Muscle layer of colon (tissue), 2 donors: ENCODE measurements at regions not wholly inside any gene's neighbourhood (a gene's known extent, or its start where the extent isn't known, plus 50 kb on each side); places are given as distances from the start of the nearest gene placed in this dataset.
A peak's percentile ranks its signal among the peaks of the same experiment; 100 is the strongest.

Experiments
- H3K27ac ChIP-seq: one replicate; pipeline ENCODE4 v1.7.0; 2013; ENCODE audit warnings: low read depth, mild to moderate bottlenecking, low read length, moderate library complexity
- H3K27me3 ChIP-seq, 2 donors: one replicate each; pipeline ENCODE4 v1.7.0; 2013; ENCODE audit warnings: low read length in 2 of 2, mild to moderate bottlenecking in 2 of 2; ENCODE audit not compliant: insufficient read depth in 2 of 2, control insufficient read depth in 1 of 2
- H3K36me3 ChIP-seq: one replicate; pipeline ENCODE4 v1.7.0; 2013; ENCODE audit warnings: mild to moderate bottlenecking, low read length; ENCODE audit not compliant: insufficient read depth
- H3K4me1 ChIP-seq: one replicate; pipeline ENCODE4 v1.7.0; 2013; ENCODE audit warnings: mild to moderate bottlenecking, low read length; ENCODE audit not compliant: insufficient read depth
- H3K4me3 ChIP-seq, 2 donors: one replicate each; pipeline ENCODE4 v1.7.0; 2013; ENCODE audit warnings: low read length in 2 of 2, low read depth in 1 of 2, mild to moderate bottlenecking in 1 of 2, moderate library complexity in 1 of 2
- H3K9ac ChIP-seq: one replicate; pipeline ENCODE4 v1.7.0; 2013; ENCODE audit warnings: low read length
- H3K9me3 ChIP-seq: one replicate; pipeline ENCODE4 v1.7.0; 2013; ENCODE audit warnings: mild to moderate bottlenecking, low read length
- donor health status: abdominal sarcoma.
- donor health status: Adenocarcinoma of cecum.

DNA sequence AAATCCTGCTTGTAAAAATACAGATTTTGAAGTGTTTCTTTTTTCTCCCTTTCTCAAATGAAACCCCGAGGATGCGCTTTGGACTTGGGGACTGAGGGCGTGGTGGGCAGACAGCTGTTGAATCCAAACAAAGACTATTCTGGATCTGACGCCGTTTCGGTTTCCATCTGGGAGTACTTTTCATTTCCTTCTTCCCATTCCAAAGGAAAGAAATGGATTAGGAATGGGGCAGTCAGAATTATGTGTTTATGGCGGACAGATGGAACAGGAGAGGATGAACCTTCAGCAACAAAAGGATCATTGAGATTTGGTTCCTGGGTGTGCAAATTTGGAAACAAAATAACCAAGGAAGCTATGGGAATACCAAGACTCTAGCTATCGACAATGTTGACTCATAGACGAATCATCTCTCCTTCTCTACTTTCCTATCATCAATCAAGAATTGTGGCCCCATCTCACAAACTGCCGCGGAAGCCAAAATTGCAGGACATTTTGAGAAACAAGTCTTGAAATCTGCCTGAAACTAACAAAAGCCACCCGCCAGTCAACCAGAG is 300.6 kb downstream of the PARP8 start:
- H3K9ac ChIP-seq, result no peak overlapping the region
- H3K36me3 ChIP-seq, result no peaks in the 10 kb centered on the region
- H3K4me3 ChIP-seq, result peak overlapping the region; percentile 23 to 48
- H3K27me3 ChIP-seq, result peaks cover 76 to 82% of the 10 kb centered on the region in 2 donors
- H3K27ac ChIP-seq, result no peak overlapping the region
- peaks cover 44% of the 10 kb centered on the region for H3K4me1 ChIP-seq
- H3K9me3 ChIP-seq, result no peaks in the 10 kb centered on the region

DNA sequence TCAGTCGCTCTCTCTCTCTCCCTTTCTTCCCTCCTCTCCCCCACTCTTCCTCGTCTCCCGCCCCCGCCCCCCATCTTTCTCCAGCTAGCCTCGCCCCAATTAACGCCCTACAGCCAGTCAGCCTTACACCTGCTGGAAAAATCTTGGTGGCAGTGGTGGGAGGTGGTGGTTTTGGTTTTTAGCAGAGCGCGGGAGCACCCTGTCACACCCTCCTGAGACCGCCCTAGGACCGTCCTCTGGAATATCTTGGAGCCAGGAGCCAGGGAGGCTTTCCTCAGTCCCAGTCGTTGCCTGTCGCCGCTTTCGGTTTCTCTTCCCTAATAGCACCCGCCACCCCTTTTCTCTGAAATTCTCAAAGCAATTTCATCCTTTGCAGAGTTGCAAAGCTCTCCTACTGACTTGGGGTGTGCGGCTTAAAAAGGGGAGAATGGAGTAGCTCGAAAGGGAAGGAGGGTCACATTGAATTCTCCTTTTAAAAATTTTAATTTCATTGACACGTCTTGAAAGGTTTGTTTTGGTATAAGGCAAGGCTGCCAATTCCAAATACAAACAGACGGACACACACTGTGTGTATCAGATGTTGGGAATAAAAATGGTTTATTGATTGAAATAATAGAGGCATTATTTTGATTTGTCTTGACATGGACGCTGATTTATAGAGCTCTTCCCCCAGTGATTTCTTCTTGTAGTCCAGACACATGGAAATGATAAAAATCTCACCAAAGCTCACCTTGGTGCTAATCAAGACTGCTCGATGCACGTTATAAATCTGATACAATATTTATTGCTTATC is 301.3 kb downstream of the PARP8 start:
- peaks cover 74 to 78% of the 10 kb centered on the region in 2 donors for H3K27me3 ChIP-seq
- peaks cover 43% of the 10 kb centered on the region for H3K4me1 ChIP-seq
- H3K9me3 ChIP-seq, result no peaks in the 10 kb centered on the region
- peak overlapping the region; percentile 23 to 48 for H3K4me3 ChIP-seq
- no peak overlapping the region for H3K9ac ChIP-seq
- no peak overlapping the region for H3K27ac ChIP-seq
- H3K36me3 ChIP-seq, result no peaks in the 10 kb centered on the region

DNA sequence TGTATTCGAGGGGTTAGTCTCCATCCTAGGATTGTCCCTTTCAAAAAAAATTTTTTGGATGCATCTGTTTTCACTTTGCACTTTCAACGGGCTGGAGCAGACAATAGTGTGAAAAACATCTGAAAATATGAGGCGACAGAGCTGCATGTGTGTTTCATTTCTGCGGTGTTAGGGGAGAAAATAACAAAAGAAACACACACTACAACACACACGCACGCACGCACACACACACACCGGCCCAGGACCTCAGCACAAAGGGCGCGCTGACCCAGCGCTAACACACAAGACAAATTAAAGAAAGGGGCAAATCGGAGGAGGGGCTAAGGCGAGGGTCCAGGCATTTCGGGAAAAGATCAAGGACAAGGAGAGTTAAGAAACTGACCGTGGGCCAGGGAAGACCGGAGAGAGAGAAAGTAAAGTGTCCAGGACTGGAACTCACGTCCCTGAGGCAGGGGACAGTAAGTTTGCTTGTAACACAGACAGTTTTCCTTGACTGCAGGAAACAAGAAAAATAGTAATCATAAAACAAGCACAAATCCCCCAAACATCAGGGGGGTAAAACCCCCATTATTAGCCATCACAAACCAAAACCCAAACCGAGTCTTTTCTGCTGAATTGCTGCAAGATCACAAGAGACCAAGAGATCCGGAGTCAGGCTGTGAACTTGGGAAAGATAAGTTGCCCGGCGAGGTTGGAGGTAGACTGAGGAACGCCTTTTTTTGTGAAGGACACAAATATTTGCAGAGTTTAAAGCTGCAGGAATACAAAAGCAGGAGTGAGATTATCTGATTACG is 302.1 kb downstream of the PARP8 start:
- Histone ChIP-seq H3K27me3 (peaks cover 66 to 70% of the 10 kb centered on the region in 2 donors), H3K4me3 (peak overlapping the region; percentile 32 to 48), H3K9ac (no peak overlapping the region)

DNA sequence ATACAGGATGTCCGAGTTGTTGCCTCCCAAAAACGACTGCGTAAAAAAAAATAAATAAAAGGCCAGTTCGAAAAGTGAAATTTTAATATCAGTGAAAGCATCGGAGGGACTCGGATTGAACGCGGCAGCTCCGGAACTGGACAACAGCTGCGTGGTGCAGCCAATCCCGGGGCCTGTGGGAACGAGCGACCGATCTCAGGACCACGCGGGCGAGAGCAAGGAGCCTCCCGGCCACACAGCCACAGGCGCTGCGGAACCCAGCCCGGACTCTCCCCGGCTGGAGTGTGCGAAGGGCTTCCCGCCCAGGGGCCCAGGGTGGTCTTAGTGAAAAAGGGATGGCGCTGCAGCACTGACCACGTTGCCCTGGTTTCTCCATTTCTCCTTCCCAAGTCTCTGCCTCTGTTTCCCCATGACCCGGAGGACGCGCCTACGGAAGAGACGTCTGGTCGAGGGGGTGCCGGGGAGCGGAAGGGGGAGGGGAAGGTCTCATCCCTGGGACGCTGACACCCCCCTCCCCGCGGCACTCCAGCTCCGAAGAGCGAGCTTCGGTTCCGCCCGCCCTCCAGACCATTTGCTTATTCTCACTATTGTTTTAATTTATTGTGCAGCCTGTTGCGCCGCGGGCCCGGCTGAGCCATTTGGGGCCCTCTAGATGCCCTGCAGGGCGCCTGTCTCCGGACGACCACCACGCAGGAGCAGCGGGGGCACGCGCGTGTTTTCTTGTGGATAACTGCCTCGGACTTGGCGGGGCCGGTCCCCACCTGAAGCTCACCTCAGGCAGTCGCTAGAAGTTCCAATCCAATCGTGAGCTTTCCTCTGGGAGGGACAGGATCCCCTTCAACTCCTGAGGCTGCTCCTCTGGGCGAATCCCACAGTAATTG is 303.0 kb downstream of the PARP8 start:
- no peak overlapping the region for H3K27ac ChIP-seq
- H3K9me3 ChIP-seq, result no peaks in the 10 kb centered on the region
- peaks cover 58 to 62% of the 10 kb centered on the region in 2 donors for H3K27me3 ChIP-seq
- peak overlapping the region; percentile 32 to 48 for H3K4me3 ChIP-seq
- H3K4me1 ChIP-seq, result peaks cover 27% of the 10 kb centered on the region
- H3K9ac ChIP-seq, result no peak overlapping the region
- H3K36me3 ChIP-seq, result no peaks in the 10 kb centered on the region

More for the DNA sequence above, 302.1 kb downstream of the PARP8 start:
- Histone ChIP-seq H3K36me3 (no peaks in the 10 kb centered on the region), H3K9me3 (no peaks in the 10 kb centered on the region), H3K4me1 (peaks cover 35% of the 10 kb centered on the region), H3K27ac (no peak overlapping the region)

DNA sequence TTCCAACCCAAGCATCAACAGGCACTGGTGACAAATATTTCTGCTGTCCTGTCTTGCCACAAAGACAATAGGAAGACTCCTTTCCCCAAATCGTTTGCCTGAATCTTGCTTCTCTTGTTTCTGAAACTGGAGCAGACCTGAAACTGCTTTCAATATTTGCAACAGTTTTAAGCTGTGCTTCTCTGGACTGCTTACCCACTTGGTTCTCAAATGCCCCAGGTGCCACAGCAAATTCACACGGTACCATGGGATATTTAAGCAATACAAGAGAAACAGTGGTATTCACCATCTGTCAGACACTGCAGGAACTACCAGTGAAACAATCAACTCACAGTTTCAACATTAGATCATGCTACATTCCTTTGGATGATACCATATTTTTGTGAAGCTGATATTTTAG is 309.4 kb downstream of the PARP8 start:
- Histone ChIP-seq H3K27me3 (no peaks in the 10 kb centered on the region), H3K9ac (no peak overlapping the region), H3K4me3 (no peak overlapping the region), H3K27ac (no peak overlapping the region), H3K9me3 (no peaks in the 10 kb centered on the region), H3K4me1 (no peaks in the 10 kb centered on the region), H3K36me3 (no peaks in the 10 kb centered on the region)

DNA sequence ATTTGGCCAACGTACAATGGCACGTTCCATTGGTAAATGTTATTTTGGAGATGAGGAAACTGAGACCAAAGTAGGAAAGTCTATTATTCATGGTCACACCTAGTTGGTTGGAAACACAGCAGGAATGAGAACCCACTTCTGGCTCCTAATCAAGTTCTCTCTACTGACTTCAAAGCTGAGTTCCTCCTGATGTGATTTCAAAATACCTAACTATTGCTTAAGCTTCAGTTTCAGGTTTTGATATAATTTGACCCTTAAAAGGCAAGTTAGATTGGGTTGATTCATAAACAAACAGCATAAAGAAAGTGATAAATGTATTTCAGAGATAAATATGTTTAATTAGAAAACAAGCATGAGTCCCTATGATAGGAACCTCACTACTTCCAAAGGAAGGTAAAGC is 312.5 kb downstream of the PARP8 start:
- Histone ChIP-seq H3K4me3 (no peak overlapping the region), H3K27me3 (no peaks in the 10 kb centered on the region), H3K36me3 (no peaks in the 10 kb centered on the region), H3K9ac (no peak overlapping the region), H3K9me3 (no peaks in the 10 kb centered on the region), H3K27ac (no peak overlapping the region), H3K4me1 (no peaks in the 10 kb centered on the region)

DNA sequence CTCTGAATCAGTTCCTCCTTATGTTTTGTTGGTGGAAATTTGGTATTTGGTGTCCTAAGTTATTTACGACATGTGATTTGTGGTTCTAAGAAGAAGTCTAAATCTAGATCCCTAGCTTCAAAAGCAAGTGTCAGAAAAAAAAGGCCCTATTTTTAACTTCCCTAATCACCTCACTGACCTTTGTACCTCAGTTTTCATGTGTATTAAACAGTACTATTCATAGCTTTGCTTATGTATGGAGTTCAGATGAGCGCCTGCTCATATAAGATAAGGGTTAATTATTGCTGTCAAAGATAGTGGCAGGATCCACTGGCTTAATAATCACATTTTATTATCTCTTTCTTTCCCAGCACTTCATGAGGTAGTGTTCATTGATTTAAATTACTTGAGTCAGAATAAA is 318.2 kb downstream of the PARP8 start:
- H3K4me1 ChIP-seq, result no peaks in the 10 kb centered on the region
- H3K27ac ChIP-seq, result no peak overlapping the region
- H3K36me3 ChIP-seq, result no peaks in the 10 kb centered on the region
- H3K9ac ChIP-seq, result no peak overlapping the region
- no peak overlapping the region for H3K4me3 ChIP-seq
- no peaks in the 10 kb centered on the region for H3K27me3 ChIP-seq
- H3K9me3 ChIP-seq, result no peaks in the 10 kb centered on the region

DNA sequence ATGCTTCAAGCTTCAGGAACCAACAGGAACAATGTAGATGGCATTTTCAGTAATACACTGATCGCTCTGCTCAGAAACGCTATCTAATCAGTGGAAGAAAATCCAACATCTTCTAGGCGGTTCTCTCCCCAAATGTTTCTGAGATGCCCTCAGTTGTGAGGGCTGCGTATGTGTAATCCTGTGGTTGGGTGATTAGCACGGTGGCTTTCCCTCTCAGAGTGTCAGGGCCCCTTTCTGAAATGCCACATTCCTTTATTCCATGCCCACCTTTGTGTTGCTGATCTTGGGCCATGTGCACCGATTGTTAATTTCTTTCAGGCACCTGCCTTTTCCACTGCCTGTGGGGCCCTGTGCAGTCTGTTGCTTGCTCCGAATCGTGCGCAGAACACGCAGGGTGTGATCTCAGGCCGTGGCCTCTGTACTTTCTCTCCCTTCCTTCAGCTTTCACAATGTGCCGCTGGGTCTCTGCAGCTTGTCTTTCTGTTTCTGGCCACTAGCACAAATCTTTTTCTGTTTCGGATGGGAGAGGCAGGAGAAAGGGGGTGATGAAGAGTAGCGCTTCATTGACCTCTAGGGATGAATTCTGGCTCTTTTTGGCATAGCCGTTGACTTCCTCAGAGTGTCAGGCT is 324.0 kb downstream of the PARP8 start:
- H3K4me1 ChIP-seq, result no peaks in the 10 kb centered on the region
- H3K36me3 ChIP-seq, result no peaks in the 10 kb centered on the region
- H3K9me3 ChIP-seq, result no peaks in the 10 kb centered on the region
- no peak overlapping the region for H3K27ac ChIP-seq
- no peaks in the 10 kb centered on the region for H3K27me3 ChIP-seq
- H3K9ac ChIP-seq, result no peak overlapping the region
- H3K4me3 ChIP-seq, result no peak overlapping the region

DNA sequence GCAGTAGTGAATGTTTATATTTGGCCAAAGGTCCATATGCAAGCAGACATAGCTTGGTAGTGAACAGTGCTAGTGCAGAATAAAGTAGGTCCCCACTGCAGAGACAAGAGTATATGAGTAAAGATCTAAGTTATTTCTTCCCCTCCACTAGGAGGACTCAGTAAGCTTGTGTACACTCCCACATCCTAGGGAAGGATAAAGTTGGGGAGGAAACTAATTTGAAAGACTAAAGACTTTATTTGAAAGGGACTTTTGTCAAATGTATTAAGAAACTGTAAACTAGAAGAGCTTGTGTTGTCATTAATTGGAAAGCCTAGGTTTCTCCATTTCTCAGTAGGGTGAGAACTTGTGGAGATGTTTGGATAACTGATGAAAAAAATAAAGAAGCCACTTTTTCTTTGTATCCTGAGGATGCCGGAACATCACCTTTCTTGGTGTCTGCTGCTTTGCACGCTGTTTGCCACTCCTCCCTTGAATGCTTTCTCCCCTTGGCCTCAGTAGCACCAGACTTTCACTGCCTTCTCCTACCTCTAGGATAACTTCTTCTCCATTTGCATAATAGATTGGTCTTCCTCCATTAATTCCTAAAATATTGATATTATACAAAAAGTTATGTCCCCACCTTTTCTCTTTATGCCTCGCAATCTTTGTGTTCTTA is 329.0 kb downstream of the PARP8 start:
- Histone ChIP-seq H3K9me3 (peaks cover 4% of the 10 kb centered on the region), H3K36me3 (no peaks in the 10 kb centered on the region), H3K4me1 (no peaks in the 10 kb centered on the region), H3K4me3 (no peak overlapping the region), H3K9ac (no peak overlapping the region), H3K27me3 (no peaks in the 10 kb centered on the region), H3K27ac (no peak overlapping the region)

DNA sequence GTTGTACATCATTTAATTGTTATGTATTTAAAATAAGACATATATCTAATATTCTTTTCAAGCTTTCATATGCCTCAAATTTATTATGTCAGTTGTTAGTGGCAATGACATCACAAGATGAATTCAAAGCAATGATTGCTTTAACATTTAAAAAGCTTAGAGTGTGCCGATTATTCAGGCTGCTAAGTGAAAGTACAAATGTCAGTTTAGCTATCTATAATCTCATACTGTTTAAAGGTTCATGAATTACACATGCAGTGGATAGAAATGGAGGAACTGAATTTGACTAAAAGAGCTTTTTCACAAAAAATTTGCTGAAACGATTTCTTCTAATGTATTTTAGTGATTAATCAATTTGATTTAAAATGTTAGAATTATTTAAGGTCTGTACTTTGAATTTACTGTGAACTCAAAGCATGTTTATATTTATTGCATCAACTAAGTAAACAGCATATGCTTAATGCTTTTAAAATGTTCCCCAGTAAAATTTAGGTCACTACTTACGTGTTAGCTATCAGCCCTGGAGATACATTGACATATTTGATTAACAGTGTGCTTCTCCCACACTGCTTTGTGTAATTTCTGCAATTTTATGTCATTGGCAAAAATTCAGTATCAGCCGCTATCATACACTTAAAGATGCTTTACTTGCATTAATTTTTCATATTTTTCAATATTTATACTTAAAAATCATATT is 334.9 kb downstream of the PARP8 start:
- Histone ChIP-seq H3K27ac (no peak overlapping the region), H3K4me3 (no peak overlapping the region)

More for the DNA sequence above, 334.9 kb downstream of the PARP8 start:
- H3K27me3 ChIP-seq, result no peaks in the 10 kb centered on the region
- no peak overlapping the region for H3K9ac ChIP-seq
- no peaks in the 10 kb centered on the region for H3K4me1 ChIP-seq
- peaks cover 4% of the 10 kb centered on the region for H3K9me3 ChIP-seq
- no peaks in the 10 kb centered on the region for H3K36me3 ChIP-seq
